Neural progenitor cell (in vitro differentiated cells): ENCODE measurements at regions not wholly inside any gene's neighbourhood (a gene's known extent, or its start where the extent isn't known, plus 50 kb on each side); places are given as distances from the start of the nearest gene placed in this dataset.

Experiments used
- DNase-seq: peaks from one replicate; pipeline ENCODE4 v3.0.0-alpha.2; 2016; ENCODE audit warnings: low spot score
- H2AFZ ChIP-seq: fragments of 200-600 bp; sonication (generic); replicated peaks from 2 replicates; pipeline ENCODE4 v1.6.1; 2016; ENCODE audit warnings: antibody characterized with exemption
- H3F3A ChIP-seq: fragments of 200-600 bp; sonication (generic); 2 replicates; pipeline ENCODE4 v1.6.1; 2016; ENCODE audit warnings: antibody characterized with exemption, low read depth
- H3K27ac ChIP-seq: fragments of 200-600 bp; sonication (generic); 2 replicates; pipeline ENCODE4 v1.5.1; 2016; ENCODE audit warnings: mild to moderate bottlenecking
- H3K27me3 ChIP-seq: fragments of 200-600 bp; sonication (generic); 2 replicates; pipeline ENCODE4 v1.6.1; 2016; ENCODE audit warnings: mild to moderate bottlenecking, moderate library complexity
- H3K36me3 ChIP-seq: fragments of 200-600 bp; sonication (generic); 2 replicates; pipeline ENCODE4 v1.5.1; 2016
- H3K4me1 ChIP-seq: fragments of 200-600 bp; sonication (generic); 2 replicates; pipeline ENCODE4 v1.6.1; 2016; ENCODE audit warnings: mixed run types
- H3K4me2 ChIP-seq: fragments of 200-600 bp; sonication (generic); 2 replicates; pipeline ENCODE4 v1.6.1; 2016
- H3K4me3 ChIP-seq: fragments of 200-600 bp; sonication (generic); 2 replicates; pipeline ENCODE4 v1.5.1; 2016
- H3K79me2 ChIP-seq: fragments of 200-600 bp; sonication (generic); 2 replicates; pipeline ENCODE4 v1.6.1; 2016; ENCODE audit warnings: low read depth
- H3K9ac ChIP-seq: fragments of 200-600 bp; sonication (generic); 2 replicates; pipeline ENCODE4 v1.6.1; 2016
- H3K9me3 ChIP-seq: fragments of 200-600 bp; sonication (generic); 2 replicates; pipeline ENCODE4 v1.5.1; 2016; ENCODE audit warnings: low read depth
- H4K20me1 ChIP-seq: fragments of 200-600 bp; sonication (generic); 2 replicates; pipeline ENCODE4 v1.6.1; 2016; ENCODE audit warnings: low read depth
- H3K27ac Mint-ChIP-seq: 3 replicates; pipeline ENCODE4 v1.8.0; 2021; ENCODE audit warnings: mixed read lengths
- H3K27me3 Mint-ChIP-seq: 2 replicates; pipeline ENCODE4 v1.8.0; 2022; ENCODE audit warnings: low read depth, mild to moderate bottlenecking, inconsistent platforms, moderate library complexity, mixed read lengths; ENCODE audit not compliant: insufficient read depth
- H3K36me3 Mint-ChIP-seq: 3 replicates; pipeline ENCODE4 v1.8.0; 2021; ENCODE audit warnings: mixed read lengths
- H3K4me1 Mint-ChIP-seq: 3 replicates; pipeline ENCODE4 v1.8.0; 2021; ENCODE audit warnings: mixed read lengths
- H3K4me3 Mint-ChIP-seq: 3 replicates; pipeline ENCODE4 v1.8.0; 2021; ENCODE audit warnings: mild to moderate bottlenecking, moderate library complexity, mixed read lengths
- H3K9me3 Mint-ChIP-seq: 3 replicates; pipeline ENCODE4 v1.8.0; 2020; ENCODE audit warnings: mixed read lengths
- EZH2 ChIP-seq: fragments of 200-600 bp; sonication (generic); IDR thresholded peaks from 2 replicates; pipeline ENCODE4 v1.6.1; 2017; ENCODE audit warnings: antibody characterized with exemption, mild to moderate bottlenecking, moderate library complexity
- EZH2phosphoT487 ChIP-seq: fragments of 200-600 bp; sonication (generic); IDR thresholded peaks from 2 replicates; pipeline ENCODE4 v1.6.1; 2017; ENCODE audit warnings: antibody characterized with exemption
- TF ChIP-seq, protein P1 (sequence below): fragments of 200-600 bp; sonication (generic); IDR thresholded peaks from 2 replicates; pipeline ENCODE4 v1.5.1; 2017; ENCODE audit warnings: antibody characterized with exemption, mild to moderate bottlenecking

DNA sequence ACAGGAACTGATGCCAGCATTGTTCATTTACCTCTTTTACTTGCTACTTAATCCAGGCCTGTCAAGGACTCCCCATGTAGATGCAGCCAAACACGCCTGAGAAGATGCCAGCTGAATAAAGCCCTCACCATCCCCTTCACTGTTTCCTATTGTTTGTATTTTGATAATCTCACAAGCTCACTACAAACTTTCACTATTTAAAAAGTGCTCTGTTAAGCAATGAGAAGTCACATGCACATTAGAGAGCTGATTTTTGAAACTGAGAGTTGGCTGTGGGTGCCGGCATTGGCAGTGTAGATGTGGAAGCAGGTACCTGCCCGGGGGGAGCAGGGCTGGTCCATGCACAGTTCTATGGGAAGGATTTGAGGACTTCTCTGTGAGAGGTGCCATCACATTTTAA lies 169.8 kb upstream of the GRB10 start:
- peaks cover 27% of the 10 kb centered on the region for H3K4me1 Mint-ChIP-seq
- TF ChIP-seq EZH2 (no peak), EZH2phosphoT487 (no peak)
- TF ChIP-seq, protein P1, sequence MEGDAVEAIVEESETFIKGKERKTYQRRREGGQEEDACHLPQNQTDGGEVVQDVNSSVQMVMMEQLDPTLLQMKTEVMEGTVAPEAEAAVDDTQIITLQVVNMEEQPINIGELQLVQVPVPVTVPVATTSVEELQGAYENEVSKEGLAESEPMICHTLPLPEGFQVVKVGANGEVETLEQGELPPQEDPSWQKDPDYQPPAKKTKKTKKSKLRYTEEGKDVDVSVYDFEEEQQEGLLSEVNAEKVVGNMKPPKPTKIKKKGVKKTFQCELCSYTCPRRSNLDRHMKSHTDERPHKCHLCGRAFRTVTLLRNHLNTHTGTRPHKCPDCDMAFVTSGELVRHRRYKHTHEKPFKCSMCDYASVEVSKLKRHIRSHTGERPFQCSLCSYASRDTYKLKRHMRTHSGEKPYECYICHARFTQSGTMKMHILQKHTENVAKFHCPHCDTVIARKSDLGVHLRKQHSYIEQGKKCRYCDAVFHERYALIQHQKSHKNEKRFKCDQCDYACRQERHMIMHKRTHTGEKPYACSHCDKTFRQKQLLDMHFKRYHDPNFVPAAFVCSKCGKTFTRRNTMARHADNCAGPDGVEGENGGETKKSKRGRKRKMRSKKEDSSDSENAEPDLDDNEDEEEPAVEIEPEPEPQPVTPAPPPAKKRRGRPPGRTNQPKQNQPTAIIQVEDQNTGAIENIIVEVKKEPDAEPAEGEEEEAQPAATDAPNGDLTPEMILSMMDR, result no peak
- no peaks in the 10 kb centered on the region for H3K27me3 Mint-ChIP-seq
- H3K27ac ChIP-seq, result no peak overlapping the region
- H3K4me3 Mint-ChIP-seq, result no peak overlapping the region
- peak; percentile 19 for DNase-seq
- H3F3A ChIP-seq, result peaks cover 8% of the 10 kb centered on the region
- H3K4me1 ChIP-seq, result peaks cover 23% of the 10 kb centered on the region
- peaks cover 10% of the 10 kb centered on the region for H3K9me3 ChIP-seq
- H3K27ac Mint-ChIP-seq, result no peak overlapping the region
- H3K9me3 Mint-ChIP-seq, result peaks cover 26% of the 10 kb centered on the region
- H3K4me3 ChIP-seq, result no peak overlapping the region
- no peaks in the 10 kb centered on the region for H3K27me3 ChIP-seq
- H3K4me2 ChIP-seq, result peak overlapping the region; percentile 32
- H2AFZ ChIP-seq, result no peak overlapping the region
- no peaks in the 10 kb centered on the region for H4K20me1 ChIP-seq
- no peaks in the 10 kb centered on the region for H3K79me2 ChIP-seq
- H3K36me3 ChIP-seq, result peaks cover 7% of the 10 kb centered on the region
- no peak overlapping the region for H3K9ac ChIP-seq
- peaks cover 2% of the 10 kb centered on the region for H3K36me3 Mint-ChIP-seq

DNA sequence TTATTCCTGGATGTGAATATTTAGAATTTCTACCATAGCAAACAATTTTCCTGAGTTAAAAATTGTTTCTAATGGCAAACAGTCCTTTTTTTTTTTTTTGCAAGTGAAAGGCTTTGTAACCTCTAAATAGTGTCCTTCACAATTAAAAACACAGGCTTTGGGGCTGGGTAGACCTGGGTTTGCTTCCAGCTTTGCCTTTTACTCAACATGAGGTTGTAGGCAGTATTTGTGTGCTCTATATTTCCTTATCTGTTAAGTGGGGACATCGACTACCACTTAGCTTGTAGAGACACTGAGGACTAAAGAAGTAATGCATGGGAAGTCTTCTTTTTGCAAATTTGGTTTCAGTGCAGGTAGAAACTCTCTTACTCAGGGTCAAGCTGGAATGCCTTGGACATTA lies 169.4 kb upstream of the GRB10 start:
- H3K4me1 ChIP-seq, result peaks cover 23% of the 10 kb centered on the region
- Mint-ChIP-seq H3K27ac (no peak overlapping the region), H3K4me3 (no peak overlapping the region), H3K36me3 (peaks cover 2% of the 10 kb centered on the region), H3K4me1 (peaks cover 25% of the 10 kb centered on the region), H3K27me3 (no peaks in the 10 kb centered on the region), H3K9me3 (peaks cover 26% of the 10 kb centered on the region)
- no peak overlapping the region for H2AFZ ChIP-seq
- H3F3A ChIP-seq, result peaks cover 8% of the 10 kb centered on the region
- H3K27me3 ChIP-seq, result no peaks in the 10 kb centered on the region
- peaks cover 10% of the 10 kb centered on the region for H3K9me3 ChIP-seq
- H3K4me3 ChIP-seq, result no peak overlapping the region
- no peak overlapping the region for H3K9ac ChIP-seq
- H3K27ac ChIP-seq, result no peak overlapping the region
- H3K4me2 ChIP-seq, result no peak overlapping the region
- H3K36me3 ChIP-seq, result peaks cover 7% of the 10 kb centered on the region
- H4K20me1 ChIP-seq, result no peaks in the 10 kb centered on the region
- DNase-seq, result no peak
- TF ChIP-seq, protein P1, result no peak
- TF ChIP-seq EZH2phosphoT487, result no peak
- no peaks in the 10 kb centered on the region for H3K79me2 ChIP-seq

GRCh38 chr7:50943482-50943881 lies 160.8 kb upstream of the GRB10 start:
- Histone ChIP-seq H4K20me1 (no peaks in the 10 kb centered on the region), H3K36me3 (no peaks in the 10 kb centered on the region), H3K27ac (no peak overlapping the region), H3F3A (no peaks in the 10 kb centered on the region), H2AFZ (no peak overlapping the region), H3K4me1 (no peaks in the 10 kb centered on the region), H3K4me2 (no peak overlapping the region), H3K27me3 (no peaks in the 10 kb centered on the region), H3K4me3 (no peak overlapping the region), H3K9ac (no peak overlapping the region), H3K9me3 (no peaks in the 10 kb centered on the region), H3K79me2 (no peaks in the 10 kb centered on the region)
- Mint-ChIP-seq H3K27me3 (peaks cover 3% of the 10 kb centered on the region), H3K36me3 (peaks cover 2% of the 10 kb centered on the region), H3K4me1 (peaks cover 6% of the 10 kb centered on the region), H3K4me3 (no peak overlapping the region), H3K9me3 (peaks cover 15% of the 10 kb centered on the region), H3K27ac (no peak overlapping the region)
- no peak for TF ChIP-seq EZH2
- TF ChIP-seq EZH2phosphoT487, result no peak
- TF ChIP-seq, protein P1, result no peak
- DNase-seq, result no peak
